Heart right ventricle (tissue), 16 donors: ENCODE measurements at regions not wholly inside any gene's neighbourhood (a gene's known extent, or its start where the extent isn't known, plus 50 kb on each side); places are given as distances from the start of the nearest gene placed in this dataset.

Experiments used
- ATAC-seq, 8 donors: fragments of 200-7000 bp; cut with Tn5 transposase; one replicate each; pipeline ENCODE4 v1.9.1; 2020; ENCODE audit warnings: mild to moderate bottlenecking in 8 of 8, moderate library complexity in 8 of 8, moderate number of reproducible peaks in 1 of 8
- DNase-seq, 2 donors: peaks; one replicate each; pipeline ENCODE4 v3.0.0-alpha.2; 2020
- H3K27ac ChIP-seq, 10 donors: fragments of 200-600 bp; sonication (generic) in 2 of 10; one replicate each; pipeline versions ENCODE4 v1.5.0 to v1.8.0; 2020 to 2022; ENCODE audit warnings: mild to moderate bottlenecking in 3 of 10
- H3K27me3 ChIP-seq, 7 donors: fragments of 200-600 bp; one replicate each; pipeline ENCODE4 v1.8.0; 2021 to 2022; ENCODE audit warnings: mild to moderate bottlenecking in 2 of 7
- H3K36me3 ChIP-seq, 9 donors: fragments of 200-600 bp; sonication (generic) in 1 of 9; one replicate each; pipeline versions ENCODE4 v1.5.0 to v1.8.0; 2020 to 2022; ENCODE audit warnings: mild to moderate bottlenecking in 2 of 9
- H3K4me1 ChIP-seq, 9 donors: fragments of 200-600 bp; sonication (generic) in 1 of 9; one replicate each; pipeline versions ENCODE4 v1.5.0 to v1.8.0; 2020 to 2022; ENCODE audit warnings: mild to moderate bottlenecking in 4 of 9
- H3K4me3 ChIP-seq, 10 donors: fragments of 200-600 bp; sonication (generic) in 2 of 10; one replicate each; pipeline versions ENCODE4 v1.5.0 to v1.8.0; 2020 to 2022; ENCODE audit warnings: mild to moderate bottlenecking in 7 of 10, moderate library complexity in 2 of 10
- H3K9me3 ChIP-seq, 11 donors: fragments of 200-600 bp in 10 of 11; sonication (generic) in 2 of 11; one replicate each; pipeline versions ENCODE4 v1.5.0 to v1.8.0; 2013 to 2022; ENCODE audit warnings: mild to moderate bottlenecking in 2 of 11, control low read depth in 1 of 11, moderate library complexity in 1 of 11
- WGBS, 2 donors: extraction: QIAGEN DNeasy Blood & Tissue Kit; methylation state at CpG; one replicate each; pipeline ENCODE4 v1.1.7; 2013; ENCODE audit warnings: inconsistent platforms in 1 of 2; 5-methylcytosine and 5-hydroxymethylcytosine counted together
- intact Hi-C, 10 donors: fragments of 100-400 bp; cut with DNase I; formaldehyde crosslinking; loops; one replicate each; pipeline versions ENCODE4 v1.11.1 to v1.14.2; 2022
- TF ChIP-seq, protein P1 (sequence below), 9 donors: fragments of 200-600 bp; sonication (generic) in 2 of 9; IDR thresholded peaks; one replicate each; pipeline versions ENCODE4 v1.5.0 to v1.8.0; 2021 to 2022; ENCODE audit warnings: antibody characterized with exemption in 9 of 9, mild to moderate bottlenecking in 5 of 9, moderate library complexity in 1 of 9
- donor health status: Arrhythmogenic right ventricular cardiomyopathy.
- donor health status: ischemic (EF 13 %, LVEDD 7.1; RV severe dilation, severe dysfunction).
- donor health status: healthy with polysubstance abuse.
- donor health status: DM: no; HTN: yes; CAD: no.
- donor health status: DM: no; HTN: no; CAD: no.
- donor health status: ischemic (EF 25% LVEDD 6.9; RV normal size, moderate dysfunction).
- donor health status: ischemic (EF 25% LVEDD 5.7; RV mildly dilated, moderate dysfunction).
- donor health status: healthy.
- donor health status: DM: yes; HTN: yes; CAD: no.
- donor health status: Ischemic cardiomyopathy.
- donor health status: ischemic (EF 35%, LVEDD 5.7; RV mildly dilated, moderate dysfunction).
- donor health status: nonischemic (EF 11% LVEDD 7.7; RV severe dilation, severe dysfunction).
- donor health status: DM: yes; HTN: yes; CAD: no.
- donor health status: PGD.
- donor health status: ischemic (EF 29% LVEDD 5.4; RV normal size, mild dysfunction).
- donor health status: nonischemic (EF 23%, LVEDD 6.1; RV moderate dilation, normal function).

DNA sequence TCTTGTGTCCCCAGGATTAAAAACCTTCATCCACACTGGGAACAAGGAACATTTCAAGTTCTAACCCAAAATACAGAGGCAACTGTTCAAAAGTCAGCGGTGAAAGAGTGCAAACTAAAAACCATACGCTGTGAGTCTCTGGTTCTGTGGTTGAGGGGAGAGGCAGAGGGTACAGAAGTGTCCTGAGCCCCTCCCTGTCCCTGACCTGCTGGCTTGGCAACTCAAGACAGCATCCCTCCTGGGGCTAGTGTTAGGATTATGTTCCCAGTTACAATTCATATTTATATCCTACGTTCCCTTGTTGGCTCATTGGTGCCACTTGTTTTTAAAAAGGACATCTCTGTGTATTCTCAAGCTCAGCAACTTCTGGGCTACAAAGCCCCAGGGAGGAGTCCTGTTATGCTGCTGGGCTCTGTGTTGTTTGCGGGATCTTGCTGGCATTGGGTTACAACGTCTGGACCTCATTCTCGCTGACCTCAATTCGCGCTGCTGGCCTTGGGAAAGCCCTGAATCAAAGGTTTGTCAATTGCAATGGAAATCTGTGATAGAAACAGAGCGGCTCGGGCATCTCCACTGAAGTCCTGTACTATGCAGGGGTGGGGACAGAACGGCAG is 420.8 kb downstream of the FUT8 start:
- H3K27ac ChIP-seq = no peak overlapping the region
- 75 to 82% methylated on average over 11 of the region's 11 CpGs for WGBS, 2 donors
- H3K9me3 ChIP-seq = no peaks in the 10 kb centered on the region
- peaks cover 0 to 15% (median 10%) of the 10 kb centered on the region in 7 donors for H3K27me3 ChIP-seq
- H3K4me3 ChIP-seq = no peak overlapping the region
- no peak for DNase-seq
- intact Hi-C loops = loop anchor here in 1 of 10 donors (5.0 kb wide), 1 partner anchor 671 kb away; no protein-coding TSS in a partner anchor
- TF ChIP-seq, protein P1, sequence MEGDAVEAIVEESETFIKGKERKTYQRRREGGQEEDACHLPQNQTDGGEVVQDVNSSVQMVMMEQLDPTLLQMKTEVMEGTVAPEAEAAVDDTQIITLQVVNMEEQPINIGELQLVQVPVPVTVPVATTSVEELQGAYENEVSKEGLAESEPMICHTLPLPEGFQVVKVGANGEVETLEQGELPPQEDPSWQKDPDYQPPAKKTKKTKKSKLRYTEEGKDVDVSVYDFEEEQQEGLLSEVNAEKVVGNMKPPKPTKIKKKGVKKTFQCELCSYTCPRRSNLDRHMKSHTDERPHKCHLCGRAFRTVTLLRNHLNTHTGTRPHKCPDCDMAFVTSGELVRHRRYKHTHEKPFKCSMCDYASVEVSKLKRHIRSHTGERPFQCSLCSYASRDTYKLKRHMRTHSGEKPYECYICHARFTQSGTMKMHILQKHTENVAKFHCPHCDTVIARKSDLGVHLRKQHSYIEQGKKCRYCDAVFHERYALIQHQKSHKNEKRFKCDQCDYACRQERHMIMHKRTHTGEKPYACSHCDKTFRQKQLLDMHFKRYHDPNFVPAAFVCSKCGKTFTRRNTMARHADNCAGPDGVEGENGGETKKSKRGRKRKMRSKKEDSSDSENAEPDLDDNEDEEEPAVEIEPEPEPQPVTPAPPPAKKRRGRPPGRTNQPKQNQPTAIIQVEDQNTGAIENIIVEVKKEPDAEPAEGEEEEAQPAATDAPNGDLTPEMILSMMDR (IDR thresholded peaks at IDR 0.05) = no peak
- H3K4me1 ChIP-seq = peaks cover 0 to 7% (median 0%) of the 10 kb centered on the region in 9 donors
- ATAC-seq = no peak
- no peaks in the 10 kb centered on the region for H3K36me3 ChIP-seq

DNA sequence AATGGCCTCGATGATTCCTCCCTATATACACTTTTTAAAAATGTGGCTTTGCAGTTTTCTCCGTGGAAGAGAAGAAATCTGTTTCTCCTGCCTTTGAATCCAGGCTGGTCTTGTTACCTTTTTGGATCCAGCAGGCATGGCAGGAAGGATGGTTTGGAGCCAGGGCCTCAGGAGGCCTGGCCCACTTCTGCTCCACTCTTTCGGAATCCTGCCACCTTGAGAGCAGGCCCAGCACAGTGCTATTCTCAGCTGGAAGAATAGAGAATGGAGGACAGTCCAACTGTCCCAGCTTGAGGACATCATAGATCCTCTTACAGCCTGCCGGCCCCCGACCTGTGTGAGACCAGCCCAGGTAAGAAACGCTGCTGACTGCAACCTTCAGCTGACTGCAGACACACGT is 421.5 kb downstream of the FUT8 start:
- 84 to 95% methylated on average over 7 of the region's 7 CpGs for WGBS, 2 donors
- ATAC-seq (no peak), DNase-seq (no peak)
- Histone ChIP-seq H3K27ac (no peak overlapping the region), H3K27me3 (peaks cover 0 to 12% (median 4%) of the 10 kb centered on the region in 7 donors), H3K9me3 (no peaks in the 10 kb centered on the region), H3K4me1 (peaks cover 0 to 7% (median 0%) of the 10 kb centered on the region in 9 donors), H3K4me3 (no peak overlapping the region), H3K36me3 (no peaks in the 10 kb centered on the region)
- TF ChIP-seq, protein P1 (IDR thresholded peaks at IDR 0.05) = no peak
- intact Hi-C loops = loop anchor here in 1 of 10 donors (5.0 kb wide), 1 partner anchor 672 kb away; no protein-coding TSS in a partner anchor

DNA sequence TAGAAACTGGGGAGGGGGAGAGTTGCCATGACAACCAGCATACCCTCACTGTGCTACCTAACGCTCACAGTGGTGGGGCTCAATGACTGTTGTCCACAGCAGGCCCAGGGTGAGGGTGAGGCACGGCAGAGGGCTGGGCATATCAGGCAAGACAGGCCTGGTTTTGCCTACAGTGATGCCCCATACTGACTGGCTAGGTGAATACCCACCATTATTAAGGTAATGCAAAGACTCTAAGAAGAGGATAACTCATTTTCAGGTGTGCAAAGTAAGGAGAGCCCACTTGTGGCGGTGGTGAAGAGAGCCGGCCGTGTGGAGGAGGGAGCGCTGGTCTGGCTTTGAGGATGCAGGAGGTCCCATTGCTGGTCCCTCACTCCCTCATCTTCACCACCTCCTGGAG is 422.3 kb downstream of the FUT8 start:
- intact Hi-C loops = loop anchor here in 1 of 10 donors (5.0 kb wide), 1 partner anchor 673 kb away; no protein-coding TSS in a partner anchor
- H3K27ac ChIP-seq = no peak overlapping the region
- TF ChIP-seq, protein P1 (IDR thresholded peaks at IDR 0.05) = no peak
- DNase-seq = no peak
- H3K4me3 ChIP-seq = no peak overlapping the region
- ATAC-seq = no peak
- no peaks in the 10 kb centered on the region for H3K36me3 ChIP-seq
- H3K9me3 ChIP-seq = no peaks in the 10 kb centered on the region
- H3K27me3 ChIP-seq = peaks cover 0 to 8% (median 0%) of the 10 kb centered on the region in 7 donors
- peaks cover 0 to 14% (median 1%) of the 10 kb centered on the region in 9 donors for H3K4me1 ChIP-seq
- WGBS, 2 donors = 93 to 94% methylated on average over 6 of the region's 6 CpGs

DNA sequence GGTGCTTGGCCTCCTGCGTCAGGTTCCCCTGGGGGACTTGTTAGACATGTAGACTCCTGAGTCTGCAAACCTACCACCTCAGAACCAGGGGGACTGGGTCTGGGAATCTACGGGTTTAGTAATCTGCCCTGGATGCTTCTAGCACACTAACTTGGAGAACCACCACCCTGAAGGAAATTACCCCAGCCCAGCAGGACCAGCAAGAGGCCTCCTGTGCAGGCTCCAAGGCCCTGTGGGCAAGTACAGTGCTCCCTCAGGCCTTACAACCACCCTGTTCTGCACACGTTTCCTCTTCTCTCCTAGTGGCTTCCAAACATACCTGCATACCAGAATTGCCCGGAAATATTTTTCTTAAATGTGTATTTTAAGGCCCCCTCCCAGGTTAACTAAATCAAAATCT is 423.0 kb downstream of the FUT8 start:
- no peak for ATAC-seq
- no peak for DNase-seq
- Histone ChIP-seq H3K9me3 (no peaks in the 10 kb centered on the region), H3K4me3 (no peak overlapping the region), H3K36me3 (no peaks in the 10 kb centered on the region), H3K4me1 (peaks cover 0 to 17% (median 4%) of the 10 kb centered on the region in 9 donors), H3K27ac (no peak overlapping the region), H3K27me3 (peaks cover 0 to 8% (median 0%) of the 10 kb centered on the region in 7 donors)
- intact Hi-C loops = no loop called here
- TF ChIP-seq, protein P1 (IDR thresholded peaks at IDR 0.05) = no peak
- 88 to 90% methylated on average over 4 of the region's 4 CpGs for WGBS, 2 donors
